HL-60 (cell line): ENCODE measurements at regions not wholly inside any gene's neighbourhood (a gene's known extent, or its start where the extent isn't known, plus 50 kb on each side); places are given as distances from the start of the nearest gene placed in this dataset.
A peak's percentile ranks its signal among the peaks of the same experiment; 100 is the strongest.

Experiments
- DNase-seq, 2 experiments: peaks; one replicate each; pipeline ENCODE4 v3.0.0-alpha.2; 2010 to 2020; ENCODE audit warnings: low read depth in 1 of 2, low spot score in 1 of 2
- H3K27ac ChIP-seq: fragments of 250-450 bp; sonication (Bioruptor Pico); replicated peaks from 2 replicates; pipeline ENCODE4 v1.5.1; 2020; ENCODE audit warnings: mild to moderate bottlenecking, moderate library complexity
- H3K27me3 ChIP-seq: fragments of 250-450 bp; sonication (Bioruptor Pico); 2 replicates; pipeline ENCODE4 v1.5.1; 2021; ENCODE audit warnings: mild to moderate bottlenecking, moderate library complexity; ENCODE audit not compliant: insufficient read depth, poor library complexity, severe bottlenecking
- H3K4me3 ChIP-seq: replicated peaks from 2 replicates; pipeline ENCODE4 v1.5.1; 2011; ENCODE audit warnings: mild to moderate bottlenecking, control low read depth, low read length; ENCODE audit not compliant: insufficient read depth
- CTCF ChIP-seq: IDR thresholded peaks from one replicate; pipeline ENCODE4 v1.5.1; 2011; ENCODE audit warnings: low read length, control low read depth, inconsistent platforms; ENCODE audit not compliant: insufficient read depth
- GABPA ChIP-seq: IDR thresholded peaks from 2 replicates; pipeline ENCODE4 v1.6.1; 2012; ENCODE audit warnings: low read depth
- POLR2AphosphoS5 ChIP-seq: IDR thresholded peaks from 2 replicates; pipeline ENCODE4 v1.6.1; 2012; ENCODE audit warnings: low read depth
- REST ChIP-seq: IDR thresholded peaks from 2 replicates; pipeline ENCODE4 v1.6.1; 2012; ENCODE audit warnings: low read depth; ENCODE audit not compliant: insufficient replicate concordance
- SPI1 ChIP-seq: IDR thresholded peaks from 2 replicates; pipeline ENCODE4 v1.6.1; 2012; ENCODE audit warnings: low read depth, mild to moderate bottlenecking, borderline replicate concordance

GRCh38 chr13:103772576-103772975, 706.4 kb upstream of the SLC10A2 start:
- H3K4me3 ChIP-seq = no peak overlapping the region
- DNase-seq = peak; percentile 12 to 55
- no peak overlapping the region for H3K27ac ChIP-seq
- peak; percentile 94 for TF ChIP-seq SPI1
- no peak for TF ChIP-seq CTCF
- H3K27me3 ChIP-seq = no peaks in the 10 kb centered on the region

GRCh38 chr13:103762523-103762922, 696.3 kb upstream of the SLC10A2 start:
- no peak overlapping the region for H3K27ac ChIP-seq
- no peaks in the 10 kb centered on the region for H3K27me3 ChIP-seq
- no peak for TF ChIP-seq POLR2AphosphoS5
- no peak for TF ChIP-seq SPI1
- TF ChIP-seq CTCF = no peak
- TF ChIP-seq GABPA = no peak
- TF ChIP-seq REST = no peak
- no peak overlapping the region for H3K4me3 ChIP-seq
- DNase-seq = no peak

- Histone ChIP-seq H3K27ac (no peak overlapping the region), H3K27me3 (no peaks in the 10 kb centered on the region), H3K4me3 (no peak overlapping the region)
- no peak for DNase-seq
- no peak for TF ChIP-seq CTCF
- TF ChIP-seq SPI1 = no peak
- no peak for TF ChIP-seq REST
- no peak for TF ChIP-seq GABPA
- no peak for TF ChIP-seq POLR2AphosphoS5
These were observed 693.1 kb upstream of the SLC10A2 start for GRCh38 chr13:103759361-103759760.

GRCh38 chr13:103758222-103758621, 692.0 kb upstream of the SLC10A2 start:
- DNase-seq = no peak
- Histone ChIP-seq H3K27me3 (no peaks in the 10 kb centered on the region), H3K27ac (no peak overlapping the region), H3K4me3 (no peak overlapping the region)
- TF ChIP-seq GABPA = no peak
- no peak for TF ChIP-seq SPI1
- no peak for TF ChIP-seq POLR2AphosphoS5
- no peak for TF ChIP-seq REST
- no peak for TF ChIP-seq CTCF
